GM12878 (cell line): ENCODE measurements at regions not wholly inside any gene's neighbourhood (a gene's known extent, or its start where the extent isn't known, plus 50 kb on each side); places are given as distances from the start of the nearest gene placed in this dataset.

Source experiments
- ATAC-seq: fragments of 200-7000 bp; cut with Tn5 transposase; 3 replicates; pipeline ENCODE4 v1.9.1; 2020; ENCODE audit warnings: mild to moderate bottlenecking, moderate library complexity
- BruUV-seq: library from RNA; stranded (reverse); fragments of 400-500 nt; replicated peaks from 2 replicates; lab custom pipeline; 2021; lab: Mats Ljungman, UMichigan
- CTCF ChIA-PET: fragments of 300-600 bp; sonication (Branson Sonifier 250); formaldehyde crosslinking; extraction: SDS; loops from one replicate; lab custom pipeline; 2021; ENCODE audit warnings: inconsistent platforms; lab: Yijun Ruan, JAX
- POLR2A ChIA-PET: fragments of 350-600 bp; formaldehyde crosslinking; extraction: SDS; loops from one replicate; lab custom pipeline; 2021; ENCODE audit warnings: inconsistent platforms; lab: Charles Lee
- RAD21 ChIA-PET: fragments of 300-600 bp; sonication (Branson Sonifier 250); formaldehyde crosslinking; loops from one replicate; lab custom pipeline; 2023; ENCODE audit warnings: antibody characterized with exemption; ENCODE audit not compliant: unreplicated experiment; lab: Charles Lee
- SMC1A ChIA-PET: fragments of 300-600 bp; sonication (Branson Sonifier 250); formaldehyde crosslinking; loops from one replicate; lab custom pipeline; 2023; ENCODE audit not compliant: unreplicated experiment, uncharacterized antibody; lab: Charles Lee
- DNase-seq: peaks from one replicate; pipeline ENCODE4 v3.0.0-alpha.2; 2011; ENCODE audit warnings: low read depth, low spot score
- FAIRE-seq: peaks from 3 replicates; lab custom pipeline; 2011; peaks lifted over from hg19 to GRCh38; lab: Jason Lieb, UNC
- H2AFZ ChIP-seq: 2 replicates; pipeline ENCODE4 v1.6.0; 2011; ENCODE audit warnings: low read depth, low read length, control low read depth; ENCODE audit not compliant: control insufficient read depth
- H3K27ac ChIP-seq: 2 replicates; pipeline ENCODE4 v1.5.1; 2011; ENCODE audit warnings: control low read depth; ENCODE audit not compliant: control insufficient read depth, insufficient read depth
- H3K27me3 ChIP-seq, 2 experiments: replicated peaks in 1 of 2; 2 replicates each; pipeline versions ENCODE4 v1.6.0 to v1.6.1; 2011; ENCODE audit warnings: low read length in 1 of 2; ENCODE audit not compliant: control insufficient read depth in 2 of 2, insufficient read depth in 2 of 2
- H3K36me3 ChIP-seq, 2 experiments: 2 replicates each; pipeline ENCODE4 v1.5.1; 2011; ENCODE audit warnings: low read length in 1 of 2; ENCODE audit not compliant: control insufficient read depth in 2 of 2, insufficient read depth in 2 of 2
- H3K4me1 ChIP-seq: 2 replicates; pipeline ENCODE4 v1.6.1; 2011; ENCODE audit warnings: mild to moderate bottlenecking, low read length, moderate library complexity, mixed read lengths; ENCODE audit not compliant: control insufficient read depth, insufficient read depth
- H3K4me2 ChIP-seq: 2 replicates; pipeline ENCODE4 v1.6.0; 2011; ENCODE audit warnings: control low read depth; ENCODE audit not compliant: control insufficient read depth, insufficient read depth
- H3K4me3 ChIP-seq: fragments of 200-600 bp; sonication (generic); 2 replicates; pipeline ENCODE4 v1.5.1; 2016
- H3K79me2 ChIP-seq: 2 replicates; pipeline ENCODE4 v1.6.0; 2011; ENCODE audit warnings: low read length; ENCODE audit not compliant: control insufficient read depth, insufficient read depth
- H3K9ac ChIP-seq: 2 replicates; pipeline ENCODE4 v1.8.0; 2011; ENCODE audit warnings: low read length, control low read depth, mixed read lengths; ENCODE audit not compliant: control insufficient read depth, insufficient read depth
- H3K9me3 ChIP-seq: replicated peaks from 3 replicates; pipeline ENCODE4 v1.5.1; 2011; ENCODE audit warnings: mild to moderate bottlenecking, low read length; ENCODE audit not compliant: control insufficient read depth, insufficient read depth
- H4K20me1 ChIP-seq: 2 replicates; pipeline ENCODE4 v1.6.0; 2011; ENCODE audit not compliant: control insufficient read depth, insufficient read depth
- ATF3 ChIP-seq: IDR thresholded peaks from 2 replicates; pipeline ENCODE4 v1.6.1; 2011; ENCODE audit warnings: low read depth, mild to moderate bottlenecking, low read length, moderate library complexity, borderline replicate concordance; ENCODE audit errors: extremely low read depth
- BHLHE40 ChIP-seq, 2 experiments: fragments of 450-650 bp in 1 of 2; IDR thresholded peaks; 2 replicates each; pipeline ENCODE4 v1.6.1; 2011 to 2017; ENCODE audit warnings: low read depth in 2 of 2, borderline replicate concordance in 1 of 2, improper control_type of control experiment in 1 of 2, low read length in 1 of 2, mild to moderate bottlenecking in 1 of 2
- CBX5 ChIP-seq: sonication (generic); IDR thresholded peaks from 2 replicates; pipeline ENCODE4 v1.6.1; 2016; ENCODE audit warnings: low read depth, moderate library complexity, mild to moderate bottlenecking, inconsistent platforms
- HCFC1 ChIP-seq: fragments of 150-350 bp; IDR thresholded peaks from 2 replicates; pipeline ENCODE4 v1.6.1; 2014; ENCODE audit warnings: low read length
- IKZF1 ChIP-seq: fragments of 450-650 bp; conservative IDR thresholded peaks from 2 replicates; pipeline ENCODE4 v1.6.1; 2017; ENCODE audit warnings: antibody characterized with exemption, mild to moderate bottlenecking
- JUNB ChIP-seq: IDR thresholded peaks from 2 replicates; pipeline ENCODE4 v1.6.1; 2016; ENCODE audit warnings: antibody characterized with exemption, mild to moderate bottlenecking
- KLF5 ChIP-seq: fragments of 450-650 bp; IDR thresholded peaks from 2 replicates; pipeline ENCODE4 v1.6.1; 2014; ENCODE audit warnings: mild to moderate bottlenecking; ENCODE audit not compliant: partially characterized antibody
- MTA3 ChIP-seq: IDR thresholded peaks from 2 replicates; pipeline ENCODE4 v1.6.1; 2012; ENCODE audit warnings: low read length, inconsistent platforms, borderline replicate concordance
- NR2C1 ChIP-seq: fragments of 450-650 bp; IDR thresholded peaks from 2 replicates; pipeline ENCODE4 v1.6.1; 2017; ENCODE audit warnings: antibody characterized with exemption, mild to moderate bottlenecking, moderate library complexity
- RCOR1 ChIP-seq: conservative IDR thresholded peaks from 2 replicates; pipeline ENCODE4 v1.6.1; 2012; ENCODE audit warnings: low read depth, low read length, improper control_type of control experiment
- SIN3A ChIP-seq: IDR thresholded peaks from 2 replicates; pipeline ENCODE4 v1.6.1; 2012; ENCODE audit warnings: low read depth, low read length, improper control_type of control experiment
- WGBS: methylation state at CpG from one replicate; pipeline ENCODE4 v1.1.6; 2016; ENCODE audit warnings: low lambda C conversion rate; ENCODE audit not compliant: insufficient replicate concordance, insufficient coverage; ENCODE audit errors: missing lambda C conversion rate; 5-methylcytosine and 5-hydroxymethylcytosine counted together
- in situ Hi-C: fragments of 300-500 bp; cut with MboI; formaldehyde crosslinking; loops from 9 replicates; pipeline ENCODE4 v1.14.3; 2018; ENCODE audit warnings: mixed read lengths
- intact Hi-C: fragments of 100-400 bp; cut with micrococcal nuclease; formaldehyde crosslinking; loops from one replicate; pipeline ENCODE4 v1.14.2; 2022; ENCODE audit not compliant: unreplicated experiment

DNA sequence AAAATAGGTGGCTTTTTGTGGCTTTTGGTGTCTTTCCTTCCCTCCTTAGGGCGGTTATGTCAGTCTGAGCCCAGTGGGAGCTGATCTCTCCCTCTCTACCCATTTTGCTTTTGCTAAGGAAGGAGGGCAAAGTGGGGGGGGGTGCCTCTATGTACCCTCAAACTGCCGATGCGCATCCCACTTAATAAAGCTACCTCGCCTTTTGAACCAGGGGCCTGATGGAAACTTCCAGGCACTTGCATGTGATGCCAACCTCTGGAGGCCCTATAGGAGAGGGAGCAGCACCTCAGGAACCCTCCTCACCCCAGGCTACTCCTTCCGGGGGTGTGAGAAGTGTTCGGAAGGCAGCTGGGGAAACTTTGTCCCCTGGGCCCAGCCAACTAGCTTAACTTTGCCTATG is 97.0 kb upstream of the HSD17B12 start:
- Histone ChIP-seq H3K9me3 (no peaks in the 10 kb centered on the region; the same call in 2 of the 3 replicates), H4K20me1 (no peaks in the 10 kb centered on the region), H3K27me3 (peaks cover 19 to 22% of the 10 kb centered on the region in 2 experiments), H3K27ac (no peak overlapping the region), H3K9ac (no peak overlapping the region), H3K36me3 (no peaks in the 10 kb centered on the region), H2AFZ (no peak overlapping the region), H3K4me1 (no peaks in the 10 kb centered on the region), H3K4me2 (no peak overlapping the region), H3K4me3 (no peak overlapping the region), H3K79me2 (no peaks in the 10 kb centered on the region)
- intact Hi-C loops (no loop called here), in situ Hi-C loops (no loop called here)
- TF ChIP-seq SIN3A (no peak), MTA3 (no peak), KLF5 (no peak), HCFC1 (no peak)
- POLR2A ChIA-PET: no interaction called here
- 61% methylated on average over 5 of the region's 6 CpGs for WGBS
- DNase-seq (no peak), ATAC-seq (no peak), FAIRE-seq (no peak)
- SMC1A ChIA-PET: no interaction called here
- CTCF ChIA-PET: interaction anchor here (0.6 to 0.7 kb wide), 2 partner anchors 77 to 697 kb away, joined by 3 read pairs; no protein-coding TSS in a partner anchor
- RAD21 ChIA-PET: interaction anchor here (1.1 kb wide), 1 partner anchor 80 kb away, joined by 4 read pairs; no protein-coding TSS in a partner anchor
- BruUV-seq: no TSS peak

DNA sequence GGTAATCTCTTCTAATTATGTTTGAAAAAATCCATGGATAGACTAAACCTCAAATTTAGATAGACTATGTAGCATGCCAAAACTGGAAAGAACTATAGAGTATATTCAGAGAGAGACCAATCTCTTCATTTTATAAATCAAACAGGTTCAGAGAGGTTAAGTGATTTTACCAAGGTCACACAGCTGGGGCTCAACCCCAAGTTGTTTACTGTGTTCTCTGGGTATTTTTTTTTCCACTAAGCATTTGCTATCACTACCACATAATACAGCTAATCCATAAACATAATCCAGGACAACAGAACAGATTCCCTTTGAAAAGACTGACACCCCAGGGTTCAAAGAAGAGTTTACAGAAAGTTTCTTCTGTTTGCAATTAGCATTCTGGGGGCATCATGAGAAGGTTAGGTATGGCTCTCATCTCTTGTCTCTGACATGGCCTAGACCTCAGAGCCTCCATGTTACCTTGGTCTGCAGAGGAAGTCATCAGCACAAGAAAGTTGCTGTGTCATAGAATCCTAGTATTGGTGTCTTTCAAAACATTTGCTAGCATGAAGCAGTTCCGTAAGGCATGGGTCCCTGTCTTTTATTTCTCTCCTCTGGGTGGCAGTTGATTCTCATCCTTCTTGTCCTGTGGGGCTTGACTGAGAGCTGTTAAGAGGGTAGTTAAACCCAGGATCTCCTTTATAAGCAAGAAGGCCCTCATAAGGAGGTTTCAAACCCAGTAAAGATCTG is 94.5 kb upstream of the HSD17B12 start:
- RAD21 ChIA-PET: interaction anchor here (1.0 kb wide), 1 partner anchor 266 kb away, joined by 3 read pairs; no protein-coding TSS in a partner anchor
- POLR2A ChIA-PET: no interaction called here
- DNase-seq (no peak), ATAC-seq (no peak), FAIRE-seq (no peak)
- Histone ChIP-seq H3K4me2 (no peak overlapping the region), H3K4me3 (no peak overlapping the region), H3K9me3 (no peaks in the 10 kb centered on the region; the same call in 2 of the 3 replicates), H3K79me2 (no peaks in the 10 kb centered on the region), H3K36me3 (no peaks in the 10 kb centered on the region), H3K4me1 (no peaks in the 10 kb centered on the region), H3K27me3 (peaks cover 13 to 14% of the 10 kb centered on the region in 2 experiments), H4K20me1 (no peaks in the 10 kb centered on the region), H2AFZ (no peak overlapping the region), H3K9ac (no peak overlapping the region), H3K27ac (no peak overlapping the region)
- 0% methylated on average over 1 of the region's 1 CpG for WGBS
- SMC1A ChIA-PET: interaction anchor here (1.1 kb wide), 1 partner anchor 266 kb away, joined by 5 read pairs; no protein-coding TSS in a partner anchor
- TF ChIP-seq NR2C1 (no peak), ATF3 (no peak), JUNB (no peak), RCOR1 (no peak), IKZF1 (no peak), CBX5 (no peak), BHLHE40 (IDR thresholded peaks at IDR 0.05; ENCODE audit: borderline replicate concordance in 1 of 2, low read depth in 2 of 2, low read length in 1 of 2) (no peak)
- no TSS peak for BruUV-seq
- CTCF ChIA-PET: interaction anchor here (1.7 to 2.3 kb wide), 2 partner anchors 13 to 265 kb away, joined by 8 read pairs; no protein-coding TSS in a partner anchor
- in situ Hi-C loops: no loop called here
- intact Hi-C loops: no loop called here
